Heart right ventricle (tissue), 16 donors: ENCODE measurements at regions not wholly inside any gene's neighbourhood (a gene's known extent, or its start where the extent isn't known, plus 50 kb on each side); places are given as distances from the start of the nearest gene placed in this dataset.
A peak's percentile ranks its signal among the peaks of the same experiment; 100 is the strongest.

Experiments
- ATAC-seq, 8 donors: fragments of 200-7000 bp; cut with Tn5 transposase; one replicate each; pipeline ENCODE4 v1.9.1; 2020; ENCODE audit warnings: mild to moderate bottlenecking in 8 of 8, moderate library complexity in 8 of 8, moderate number of reproducible peaks in 1 of 8
- DNase-seq, 2 donors: peaks; one replicate each; pipeline ENCODE4 v3.0.0-alpha.2; 2020
- H3K27ac ChIP-seq, 10 donors: fragments of 200-600 bp; sonication (generic) in 2 of 10; one replicate each; pipeline versions ENCODE4 v1.5.0 to v1.8.0; 2020 to 2022; ENCODE audit warnings: mild to moderate bottlenecking in 3 of 10
- H3K27me3 ChIP-seq, 7 donors: fragments of 200-600 bp; one replicate each; pipeline ENCODE4 v1.8.0; 2021 to 2022; ENCODE audit warnings: mild to moderate bottlenecking in 2 of 7
- H3K36me3 ChIP-seq, 9 donors: fragments of 200-600 bp; sonication (generic) in 1 of 9; one replicate each; pipeline versions ENCODE4 v1.5.0 to v1.8.0; 2020 to 2022; ENCODE audit warnings: mild to moderate bottlenecking in 2 of 9
- H3K4me1 ChIP-seq, 9 donors: fragments of 200-600 bp; sonication (generic) in 1 of 9; one replicate each; pipeline versions ENCODE4 v1.5.0 to v1.8.0; 2020 to 2022; ENCODE audit warnings: mild to moderate bottlenecking in 4 of 9
- H3K4me3 ChIP-seq, 10 donors: fragments of 200-600 bp; sonication (generic) in 2 of 10; one replicate each; pipeline versions ENCODE4 v1.5.0 to v1.8.0; 2020 to 2022; ENCODE audit warnings: mild to moderate bottlenecking in 7 of 10, moderate library complexity in 2 of 10
- H3K9me3 ChIP-seq, 11 donors: fragments of 200-600 bp in 10 of 11; sonication (generic) in 2 of 11; one replicate each; pipeline versions ENCODE4 v1.5.0 to v1.8.0; 2013 to 2022; ENCODE audit warnings: mild to moderate bottlenecking in 2 of 11, control low read depth in 1 of 11, moderate library complexity in 1 of 11
- CTCF ChIP-seq, 9 donors: fragments of 200-600 bp; sonication (generic) in 2 of 9; IDR thresholded peaks; one replicate each; pipeline versions ENCODE4 v1.5.0 to v1.8.0; 2021 to 2022; ENCODE audit warnings: antibody characterized with exemption in 9 of 9, mild to moderate bottlenecking in 5 of 9, moderate library complexity in 1 of 9
- WGBS, 2 donors: extraction: QIAGEN DNeasy Blood & Tissue Kit; methylation state at CpG; one replicate each; pipeline ENCODE4 v1.1.7; 2013; ENCODE audit warnings: inconsistent platforms in 1 of 2; 5-methylcytosine and 5-hydroxymethylcytosine counted together
- intact Hi-C, 10 donors: fragments of 100-400 bp; cut with DNase I; formaldehyde crosslinking; loops; one replicate each; pipeline versions ENCODE4 v1.11.1 to v1.14.2; 2022
- donor health status: Arrhythmogenic right ventricular cardiomyopathy.
- donor health status: ischemic (EF 13 %, LVEDD 7.1; RV severe dilation, severe dysfunction).
- donor health status: healthy with polysubstance abuse.
- donor health status: DM: no; HTN: yes; CAD: no.
- donor health status: DM: no; HTN: no; CAD: no.
- donor health status: ischemic (EF 25% LVEDD 6.9; RV normal size, moderate dysfunction).
- donor health status: ischemic (EF 25% LVEDD 5.7; RV mildly dilated, moderate dysfunction).
- donor health status: healthy.
- donor health status: DM: yes; HTN: yes; CAD: no.
- donor health status: Ischemic cardiomyopathy.
- donor health status: ischemic (EF 35%, LVEDD 5.7; RV mildly dilated, moderate dysfunction).
- donor health status: nonischemic (EF 11% LVEDD 7.7; RV severe dilation, severe dysfunction).
- donor health status: DM: yes; HTN: yes; CAD: no.
- donor health status: PGD.
- donor health status: ischemic (EF 29% LVEDD 5.4; RV normal size, mild dysfunction).
- donor health status: nonischemic (EF 23%, LVEDD 6.1; RV moderate dilation, normal function).

GRCh38 chr11:116217441-116217840 lies 555.3 kb downstream of the BUD13 start:
- 67 to 86% methylated on average over 1 of the region's 1 CpG for WGBS, 2 donors
- intact Hi-C loops: loop anchor here in 1 of 10 donors (5.0 kb wide), 3 partner anchors 60 to 890 kb away; no protein-coding TSS in a partner anchor
- Histone ChIP-seq H3K4me1 (peaks cover 0 to 7% (median 0%) of the 10 kb centered on the region in 9 donors), H3K9me3 (no peaks in the 10 kb centered on the region), H3K36me3 (no peaks in the 10 kb centered on the region), H3K4me3 (no peak overlapping the region), H3K27me3 (peaks cover 0 to 3% (median 0%) of the 10 kb centered on the region in 7 donors), H3K27ac (no peak overlapping the region)
- no peak for DNase-seq
- no peak for ATAC-seq
- no peak for TF ChIP-seq CTCF (IDR thresholded peaks at IDR 0.05)

GRCh38 chr11:116217006-116217405 lies 555.8 kb downstream of the BUD13 start:
- Histone ChIP-seq H3K27me3 (peaks cover 0 to 3% (median 0%) of the 10 kb centered on the region in 7 donors), H3K4me3 (no peak overlapping the region), H3K9me3 (no peaks in the 10 kb centered on the region), H3K4me1 (peaks cover 0 to 7% (median 0%) of the 10 kb centered on the region in 9 donors), H3K27ac (no peak overlapping the region), H3K36me3 (no peaks in the 10 kb centered on the region)
- peak; percentile 32 to 80 (median 60) for TF ChIP-seq CTCF (IDR thresholded peaks at IDR 0.05)
- intact Hi-C loops: loop anchor here in 1 of 10 donors (5.0 kb wide), 3 partner anchors 60 to 890 kb away; no protein-coding TSS in a partner anchor
- peak; percentile 21 to 35 for DNase-seq
- 3 to 33% methylated on average over 6 of the region's 6 CpGs for WGBS, 2 donors
- peak in 3 of 8 donors; percentile 35 to 71 (median 55) for ATAC-seq

- Histone ChIP-seq H3K36me3 (no peaks in the 10 kb centered on the region), H3K4me1 (peaks cover 0 to 7% (median 0%) of the 10 kb centered on the region in 9 donors), H3K9me3 (no peaks in the 10 kb centered on the region), H3K27me3 (peaks cover 0 to 6% (median 0%) of the 10 kb centered on the region in 7 donors), H3K27ac (no peak overlapping the region), H3K4me3 (no peak overlapping the region)
- WGBS, 2 donors: 90 to 96% methylated on average over 4 of the region's 4 CpGs
- DNase-seq (no peak), ATAC-seq (no peak)
- TF ChIP-seq CTCF (IDR thresholded peaks at IDR 0.05): peak in 2 of 9 donors; percentile 10 to 18
- intact Hi-C loops: loop anchor here in 1 of 10 donors (5.0 kb wide), 3 partner anchors 62 to 888 kb away; no protein-coding TSS in a partner anchor
These were observed 557.2 kb downstream of the BUD13 start for GRCh38 chr11:116215471-116216113.

- Histone ChIP-seq H3K4me3 (no peak overlapping the region), H3K4me1 (no peaks in the 10 kb centered on the region), H3K27ac (no peak overlapping the region), H3K36me3 (no peaks in the 10 kb centered on the region), H3K27me3 (peaks cover 0 to 37% (median 12%) of the 10 kb centered on the region in 7 donors), H3K9me3 (no peaks in the 10 kb centered on the region)
- ATAC-seq: no peak
- no peak for TF ChIP-seq CTCF (IDR thresholded peaks at IDR 0.05)
- 85% methylated on average over 6 of the region's 6 CpGs for WGBS, 2 donors
- no peak for DNase-seq
- intact Hi-C loops: no loop called here
These were observed 561.6 kb downstream of the BUD13 start for GRCh38 chr11:116211147-116211546.
